Skeletal muscle cell (primary cell): ENCODE measurements at regions not wholly inside any gene's neighbourhood (a gene's known extent, or its start where the extent isn't known, plus 50 kb on each side); places are given as distances from the start of the nearest gene placed in this dataset.
"Not testable (repeated sequence)": the region's sequence is repeated elsewhere in the genome, so short reads cannot be mapped to it uniquely, and the experiment has no call there.

Experiments used
- DNase-seq: peaks from one replicate; pipeline ENCODE4 v3.0.0-alpha.2; 2010; ENCODE audit warnings: low read depth
- H3K4me3 ChIP-seq: 2 replicates; pipeline ENCODE4 v1.5.1; 2011; ENCODE audit warnings: low read depth, mild to moderate bottlenecking, control low read depth, low read length, moderate library complexity

GRCh38 chr15:24101503-24101902, 414.4 kb upstream of the NDN start:
- not testable (repeated sequence) for DNase-seq, H3K4me3 ChIP-seq

GRCh38 chr15:24107524-24107923, 420.4 kb upstream of the NDN start:
- not testable (repeated sequence) for H3K4me3 ChIP-seq, DNase-seq

- DNase-seq, H3K4me3 ChIP-seq: not testable (repeated sequence)
These were observed 420.8 kb upstream of the NDN start for GRCh38 chr15:24107948-24108347.

DNA sequence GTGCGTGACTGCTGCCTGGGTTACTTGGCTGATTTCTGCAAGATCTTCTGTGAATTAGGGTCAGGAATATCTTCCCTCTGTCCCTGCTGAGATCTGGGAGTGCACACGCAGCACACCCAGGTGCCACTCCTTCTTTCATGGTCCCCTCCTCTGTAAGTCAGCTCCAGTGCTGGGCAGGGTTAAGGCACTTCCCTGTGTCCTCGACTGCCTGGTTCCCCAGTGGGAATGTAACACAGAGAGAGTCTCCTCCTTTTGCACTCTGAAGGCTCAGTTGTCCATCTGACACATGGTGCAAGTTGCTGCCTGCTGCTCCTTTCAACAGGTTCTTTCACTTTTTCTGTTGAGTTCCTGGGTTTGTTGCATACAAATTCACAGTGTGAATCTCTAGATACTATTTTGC, 421.2 kb upstream of the NDN start:
- not testable (repeated sequence) for DNase-seq, H3K4me3 ChIP-seq

DNA sequence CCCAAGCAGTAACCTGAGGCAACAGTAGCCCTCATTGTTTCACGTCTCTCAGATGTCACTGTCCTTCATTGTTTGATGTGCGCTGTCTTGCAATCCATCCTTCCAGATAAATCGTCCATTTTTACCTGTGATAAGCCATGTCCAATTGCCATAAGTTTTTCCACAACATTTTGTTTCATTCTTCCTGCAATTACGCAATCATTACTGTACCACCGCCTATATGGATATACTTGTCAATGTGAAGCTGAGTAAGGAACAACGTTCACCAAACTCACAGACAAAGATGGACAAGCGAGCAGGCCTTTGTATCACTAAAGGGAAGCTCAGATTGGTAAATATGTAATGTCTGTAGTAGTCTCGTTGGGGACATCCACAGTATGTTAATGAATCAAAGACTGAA, 452.5 kb upstream of the NDN start:
- DNase-seq, H3K4me3 ChIP-seq: not testable (repeated sequence)

DNA sequence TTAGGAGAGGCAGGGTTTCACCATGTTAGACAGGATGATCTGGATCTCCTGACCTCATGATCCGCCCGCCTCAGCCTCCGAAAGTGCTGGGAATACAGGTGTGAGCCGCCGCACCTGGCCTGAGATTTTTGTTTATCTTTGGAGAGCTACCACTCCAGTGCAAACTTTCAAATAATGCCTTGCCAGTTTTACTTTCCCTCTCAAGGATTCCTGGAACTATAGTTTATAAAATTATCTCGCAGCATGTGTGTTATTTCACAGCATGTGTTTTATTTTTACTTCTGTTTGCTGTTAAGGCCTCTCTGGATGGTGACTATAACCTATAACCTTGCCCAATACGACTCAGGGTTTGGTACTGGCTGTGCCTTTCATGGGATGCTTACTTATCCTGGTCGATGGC, 458.0 kb upstream of the NDN start:
- H3K4me3 ChIP-seq, DNase-seq: not testable (repeated sequence)

DNA sequence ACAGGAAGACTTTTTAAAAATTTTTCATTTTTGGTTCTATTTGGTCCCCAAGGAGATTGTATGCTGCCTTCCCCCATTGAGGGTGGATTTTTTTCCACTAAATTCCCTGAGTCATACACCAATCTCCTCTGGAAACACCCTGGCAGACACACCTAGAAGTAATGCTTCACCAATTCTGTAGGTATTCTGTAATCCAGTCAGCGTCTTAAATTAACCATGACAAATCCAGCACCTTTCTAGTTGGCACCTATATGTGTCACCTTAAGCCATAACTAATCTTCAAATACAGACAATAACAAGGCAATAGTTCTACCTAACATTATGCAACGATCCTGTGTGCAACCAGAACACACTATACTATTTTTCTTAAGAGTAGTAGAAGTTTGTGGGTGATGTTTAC, 459.1 kb upstream of the NDN start:
- H3K4me3 ChIP-seq: no peak overlapping the region
- no peak for DNase-seq

GRCh38 chr15:24150542-24150941, 463.4 kb upstream of the NDN start:
- no peak overlapping the region for H3K4me3 ChIP-seq
- no peak for DNase-seq

GRCh38 chr15:24158306-24158705, 471.2 kb upstream of the NDN start:
- DNase-seq, H3K4me3 ChIP-seq: not testable (repeated sequence)

GRCh38 chr15:24165512-24165911, 478.4 kb upstream of the NDN start:
- not testable (repeated sequence) for DNase-seq, H3K4me3 ChIP-seq

GRCh38 chr15:24202297-24202696, 473.3 kb upstream of the NPAP1 start:
- not testable (repeated sequence) for DNase-seq, H3K4me3 ChIP-seq

GRCh38 chr15:24211742-24212476, 463.7 kb upstream of the NPAP1 start:
- not testable (repeated sequence) for H3K4me3 ChIP-seq, DNase-seq

DNA sequence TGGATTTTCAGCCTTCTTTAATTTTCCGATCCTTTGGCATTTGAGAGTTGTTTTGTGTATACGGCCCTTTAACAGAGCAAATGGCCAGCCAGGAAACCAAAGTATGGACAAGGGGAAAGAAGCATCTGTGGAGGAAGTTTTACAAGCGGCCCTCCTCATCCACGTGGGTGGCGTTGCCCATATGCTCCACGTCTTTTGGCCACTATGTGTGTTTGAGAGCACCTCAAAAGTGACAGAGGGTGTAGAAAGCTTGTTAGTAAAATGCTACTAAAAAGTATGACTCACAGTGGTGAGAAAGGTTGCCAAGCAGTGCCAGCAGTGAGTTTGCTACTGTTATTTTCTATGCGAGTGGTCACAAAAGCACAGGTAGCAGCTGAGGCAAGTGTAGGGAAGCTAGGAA, 451.8 kb upstream of the NPAP1 start:
- no peak overlapping the region for H3K4me3 ChIP-seq
- no peak for DNase-seq

- H3K4me3 ChIP-seq: no peak overlapping the region
- no peak for DNase-seq
These were observed 451.4 kb upstream of the NPAP1 start for GRCh38 chr15:24224161-24224560.

- not testable (repeated sequence) for H3K4me3 ChIP-seq, DNase-seq
These were observed 446.7 kb upstream of the NPAP1 start for GRCh38 chr15:24228922-24229321.

GRCh38 chr15:24233134-24233533, 442.4 kb upstream of the NPAP1 start:
- H3K4me3 ChIP-seq, DNase-seq: not testable (repeated sequence)

DNA sequence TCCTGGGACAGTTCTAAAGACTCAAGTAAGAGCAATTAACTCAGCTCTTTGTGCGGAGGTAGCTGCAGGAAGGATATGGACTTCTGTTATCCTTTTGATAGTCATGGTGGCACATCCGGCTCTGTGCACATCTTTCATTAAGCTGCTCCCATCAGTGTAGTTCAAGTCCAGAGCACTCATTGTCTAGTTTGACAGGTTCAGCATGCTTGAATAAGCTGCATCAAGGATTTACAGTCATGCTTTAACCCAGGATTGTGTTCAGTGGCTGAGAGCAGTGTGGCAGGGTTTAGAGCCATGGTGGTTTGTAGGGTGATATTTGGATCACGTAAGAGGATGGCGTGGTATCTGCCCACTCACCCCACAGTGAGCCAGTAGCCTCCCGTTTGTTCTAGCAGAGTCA, 435.0 kb upstream of the NPAP1 start:
- H3K4me3 ChIP-seq, DNase-seq: not testable (repeated sequence)

- not testable (repeated sequence) for DNase-seq, H3K4me3 ChIP-seq
These were observed 416.5 kb upstream of the NPAP1 start for GRCh38 chr15:24259106-24259505.

DNA sequence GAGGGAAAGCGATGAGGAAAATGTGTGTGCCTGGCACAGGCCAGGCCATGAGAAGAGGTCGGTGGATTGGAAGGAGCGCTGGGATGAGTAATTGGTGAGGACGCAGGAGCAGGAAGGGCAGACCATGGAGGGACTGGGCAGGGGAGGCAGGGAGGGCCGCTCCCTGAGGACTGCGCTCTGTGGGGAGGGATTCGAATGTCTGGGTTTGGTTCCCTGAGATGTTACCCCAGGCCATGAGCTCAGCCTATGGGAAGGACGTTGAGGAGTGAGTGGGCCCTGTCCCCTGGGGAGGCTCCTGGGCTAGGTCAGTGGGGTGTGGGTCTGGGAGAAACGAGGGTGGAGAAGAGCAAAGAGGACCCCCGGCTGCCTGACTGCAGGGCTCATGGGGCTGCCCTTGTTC, 415.2 kb upstream of the NPAP1 start:
- H3K4me3 ChIP-seq, DNase-seq: not testable (repeated sequence)

GRCh38 chr15:24260854-24261253, 414.7 kb upstream of the NPAP1 start:
- H3K4me3 ChIP-seq, DNase-seq: not testable (repeated sequence)

DNA sequence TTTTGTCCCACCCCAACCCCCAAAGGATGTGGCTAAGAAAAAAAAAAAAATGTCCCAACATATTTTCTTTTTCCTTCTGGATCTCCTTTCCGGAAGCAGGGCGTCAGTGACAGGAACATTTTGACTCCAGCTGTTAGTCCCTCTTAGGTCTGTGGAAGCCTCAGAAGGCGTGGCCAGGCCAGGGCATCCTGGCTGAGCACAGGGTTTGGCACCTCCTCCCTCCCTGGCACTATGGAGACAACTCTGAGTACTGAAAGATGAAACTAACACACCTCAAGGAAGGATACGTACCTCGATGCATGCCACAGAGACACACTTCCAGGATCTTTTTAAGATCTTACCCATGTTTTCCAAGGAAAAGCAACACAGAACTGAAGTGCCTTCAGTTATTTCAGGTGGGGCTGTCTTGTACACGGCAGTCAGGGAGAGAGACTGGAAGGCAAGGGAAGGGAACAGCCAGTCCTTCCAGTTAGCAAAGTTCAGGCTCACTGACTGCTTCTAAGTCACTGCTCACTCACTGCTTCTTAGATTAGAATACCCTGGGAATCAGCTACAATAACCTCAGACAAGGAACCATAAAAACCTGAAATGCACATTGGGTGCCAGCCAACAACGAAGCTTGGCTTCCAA, 406.9 kb upstream of the NPAP1 start:
- not testable (repeated sequence) for DNase-seq, H3K4me3 ChIP-seq
